Pancreas (tissue), 10 donors: ENCODE measurements at regions not wholly inside any gene's neighbourhood (a gene's known extent, or its start where the extent isn't known, plus 50 kb on each side); places are given as distances from the start of the nearest gene placed in this dataset.
A peak's percentile ranks its signal among the peaks of the same experiment; 100 is the strongest.

Experiments used
- ATAC-seq, 4 donors: fragments of 200-7000 bp; cut with Tn5 transposase; one replicate each; pipeline versions ENCODE4 v1.8.0 to v1.9.1; 2020; ENCODE audit warnings: mild to moderate bottlenecking in 4 of 4, moderate library complexity in 4 of 4
- DNase-seq, 6 donors: peaks; one replicate each; pipeline ENCODE4 v3.0.0-alpha.2; 2020
- FAIRE-seq: peaks from 2 replicates; lab custom pipeline; 2012; peaks lifted over from hg19 to GRCh38; lab: Jason Lieb, UNC
- H3K27ac ChIP-seq, 4 donors: fragments of 200-600 bp; sonication (generic); 1 replicate in 3 of 4; 2 replicates in 1 of 4; pipeline versions ENCODE4 v1.5.0 to v1.8.0; 2020
- H3K27me3 ChIP-seq, 4 donors: fragments of 200-600 bp; one replicate each; pipeline ENCODE4 v1.8.0; 2021
- H3K36me3 ChIP-seq, 3 donors: fragments of 200-600 bp; sonication (generic) in 1 of 3; one replicate each; pipeline versions ENCODE4 v1.5.0 to v1.8.0; 2020 to 2021
- H3K4me1 ChIP-seq, 3 donors: fragments of 200-600 bp; one replicate each; pipeline ENCODE4 v1.8.0; 2021
- H3K4me3 ChIP-seq, 4 donors: fragments of 200-600 bp; sonication (generic) in 2 of 4; one replicate each; pipeline versions ENCODE4 v1.5.0 to v1.8.0; 2020 to 2021
- H3K9me3 ChIP-seq, 4 donors: fragments of 200-600 bp; one replicate each; pipeline ENCODE4 v1.8.0; 2021
- WGBS, 2 donors: extraction: QIAGEN DNeasy Blood & Tissue Kit; methylation state at CpG; one replicate each; pipeline ENCODE4 v1.1.7; 2013; 5-methylcytosine and 5-hydroxymethylcytosine counted together
- intact Hi-C, 3 donors: fragments of 100-400 bp; cut with DNase I; formaldehyde crosslinking; loops; one replicate each; pipeline versions ENCODE4 v1.11.1 to v1.14.2; 2022
- TF ChIP-seq, protein P1 (sequence below), 4 donors: fragments of 200-600 bp; sonication (generic) in 3 of 4; IDR thresholded peaks; one replicate each; pipeline versions ENCODE4 v1.5.0 to v1.8.0; 2021; ENCODE audit warnings: antibody characterized with exemption in 4 of 4
- donor health status: healthy with polysubstance abuse.
- donor health status: DM: no; HTN: no; CAD: no; lungs with moderate emphysema.
- donor health status: DM: no; HTN: no; CAD: no.
- donor health status: control.
- donor health status: control.
- donor health status: Bipolar disorder and iron deficiency.
- donor health status: DM: yes; HTN: yes; CAD: no.
- donor health status: DM: no; HTN: no; CAD: no.
- donor health status: DM: no; HTN: no; CAD: no.
- donor health status: DM: yes; HTN: yes; CAD: no.

DNA sequence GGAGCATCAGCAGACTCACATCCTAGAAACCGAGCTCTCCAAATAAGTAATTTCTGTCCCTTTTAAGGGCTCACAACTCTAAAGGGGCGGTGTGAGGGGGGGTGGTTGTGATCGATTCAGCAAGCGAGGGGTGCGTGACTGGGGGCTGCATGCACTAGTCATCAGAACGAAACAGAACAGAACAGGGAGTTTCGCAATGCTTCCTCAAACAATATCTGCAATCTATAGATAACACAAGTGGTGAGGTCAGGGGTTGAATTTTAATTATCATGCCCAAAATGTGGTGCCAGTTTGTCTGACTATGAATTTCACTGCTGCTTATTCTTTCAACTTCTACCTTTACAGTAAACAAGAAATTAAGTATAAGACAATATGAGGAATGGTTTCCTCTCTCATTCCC is 1003.0 kb upstream of the NCAM2 start:
- no peak for DNase-seq
- Histone ChIP-seq H3K9me3 (no peaks in the 10 kb centered on the region), H3K4me3 (no peak overlapping the region), H3K4me1 (no peaks in the 10 kb centered on the region), H3K27me3 (no peaks in the 10 kb centered on the region), H3K36me3 (no peaks in the 10 kb centered on the region), H3K27ac (no peak overlapping the region)
- FAIRE-seq, result no peak
- 35 to 46% methylated on average over 7 of the region's 7 CpGs for WGBS, 2 donors
- ATAC-seq, result no peak
- intact Hi-C loops, result no loop called here
- TF ChIP-seq, protein P1, sequence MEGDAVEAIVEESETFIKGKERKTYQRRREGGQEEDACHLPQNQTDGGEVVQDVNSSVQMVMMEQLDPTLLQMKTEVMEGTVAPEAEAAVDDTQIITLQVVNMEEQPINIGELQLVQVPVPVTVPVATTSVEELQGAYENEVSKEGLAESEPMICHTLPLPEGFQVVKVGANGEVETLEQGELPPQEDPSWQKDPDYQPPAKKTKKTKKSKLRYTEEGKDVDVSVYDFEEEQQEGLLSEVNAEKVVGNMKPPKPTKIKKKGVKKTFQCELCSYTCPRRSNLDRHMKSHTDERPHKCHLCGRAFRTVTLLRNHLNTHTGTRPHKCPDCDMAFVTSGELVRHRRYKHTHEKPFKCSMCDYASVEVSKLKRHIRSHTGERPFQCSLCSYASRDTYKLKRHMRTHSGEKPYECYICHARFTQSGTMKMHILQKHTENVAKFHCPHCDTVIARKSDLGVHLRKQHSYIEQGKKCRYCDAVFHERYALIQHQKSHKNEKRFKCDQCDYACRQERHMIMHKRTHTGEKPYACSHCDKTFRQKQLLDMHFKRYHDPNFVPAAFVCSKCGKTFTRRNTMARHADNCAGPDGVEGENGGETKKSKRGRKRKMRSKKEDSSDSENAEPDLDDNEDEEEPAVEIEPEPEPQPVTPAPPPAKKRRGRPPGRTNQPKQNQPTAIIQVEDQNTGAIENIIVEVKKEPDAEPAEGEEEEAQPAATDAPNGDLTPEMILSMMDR (IDR thresholded peaks at IDR 0.05), result no peak

DNA sequence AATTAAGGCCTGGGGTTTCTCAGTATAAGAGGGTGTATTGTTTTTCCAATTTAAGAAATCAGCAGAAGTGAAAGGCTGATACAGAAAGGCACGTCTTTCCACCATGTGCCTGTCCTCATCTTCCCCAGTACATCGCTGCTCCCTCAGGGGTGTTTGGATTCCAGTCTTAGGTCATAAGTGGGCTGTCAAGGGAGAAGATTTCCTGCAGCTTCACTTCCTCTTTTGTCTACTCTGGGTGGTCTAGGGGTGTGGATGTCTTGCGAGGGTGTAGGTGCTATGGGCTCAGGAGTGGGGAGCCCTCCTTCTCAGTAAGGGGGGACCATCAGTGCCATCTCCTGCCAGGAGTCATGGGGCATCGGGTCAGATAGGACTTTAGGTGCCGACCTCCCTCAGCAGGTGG is 999.8 kb upstream of the NCAM2 start:
- intact Hi-C loops, result no loop called here
- FAIRE-seq (no peak), DNase-seq (no peak), ATAC-seq (no peak)
- Histone ChIP-seq H3K9me3 (no peaks in the 10 kb centered on the region), H3K4me3 (no peak overlapping the region), H3K4me1 (no peaks in the 10 kb centered on the region), H3K27ac (no peak overlapping the region), H3K27me3 (no peaks in the 10 kb centered on the region), H3K36me3 (no peaks in the 10 kb centered on the region)
- WGBS, 2 donors, result 88 to 93% methylated on average over 5 of the region's 5 CpGs
- TF ChIP-seq, protein P1 (IDR thresholded peaks at IDR 0.05), result no peak

DNA sequence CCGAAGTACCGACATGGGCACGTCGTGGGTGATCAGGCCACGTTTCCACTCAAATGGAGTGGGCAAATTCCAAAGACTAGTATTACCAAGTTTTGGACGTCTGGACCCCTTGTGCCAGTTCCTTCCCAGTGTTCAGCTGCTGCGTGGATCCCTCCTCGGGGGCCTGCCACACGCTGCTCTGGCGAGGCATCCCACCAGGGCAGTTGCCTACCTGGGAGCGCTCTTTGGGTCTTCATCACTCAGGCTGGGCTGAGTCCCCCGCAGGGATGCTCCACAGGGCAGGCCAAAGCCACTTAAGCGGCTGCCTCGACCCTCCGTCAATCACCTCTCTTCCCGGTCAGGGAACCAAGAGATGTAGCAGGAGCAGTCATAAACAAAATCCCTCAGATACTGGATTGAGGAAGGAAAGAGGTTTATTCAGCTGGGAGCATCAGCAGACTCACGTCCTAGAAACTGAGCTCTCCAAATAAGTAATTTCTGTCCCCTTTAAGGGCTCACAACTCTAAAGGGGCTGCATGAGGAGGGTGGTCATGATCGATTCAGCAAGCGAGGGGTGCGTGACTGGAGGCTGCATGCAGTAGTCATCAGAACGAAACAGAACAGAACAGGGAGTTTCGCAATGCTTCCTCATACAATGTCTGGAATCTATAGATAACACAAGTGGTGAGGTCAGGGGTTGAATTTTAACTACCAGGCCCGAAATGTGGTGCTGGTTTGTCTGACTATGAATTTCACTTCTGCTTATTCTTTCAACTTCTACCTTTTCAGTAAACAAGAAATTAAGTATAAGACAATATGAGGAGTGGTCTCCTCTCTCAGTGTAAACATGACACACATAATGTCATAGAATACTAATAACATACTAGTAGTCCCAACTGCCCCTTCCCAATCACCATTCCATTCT is 998.6 kb upstream of the NCAM2 start:
- ATAC-seq (no peak), FAIRE-seq (no peak), DNase-seq (peak in 2 of 6 donors; percentile 17 to 35)
- Histone ChIP-seq H3K4me1 (no peaks in the 10 kb centered on the region), H3K27ac (no peak overlapping the region), H3K27me3 (no peaks in the 10 kb centered on the region), H3K4me3 (no peak overlapping the region), H3K36me3 (no peaks in the 10 kb centered on the region), H3K9me3 (no peaks in the 10 kb centered on the region)
- intact Hi-C loops, result no loop called here
- 77 to 81% methylated on average over 23 of the region's 23 CpGs for WGBS, 2 donors
- TF ChIP-seq, protein P1 (IDR thresholded peaks at IDR 0.05), result no peak

DNA sequence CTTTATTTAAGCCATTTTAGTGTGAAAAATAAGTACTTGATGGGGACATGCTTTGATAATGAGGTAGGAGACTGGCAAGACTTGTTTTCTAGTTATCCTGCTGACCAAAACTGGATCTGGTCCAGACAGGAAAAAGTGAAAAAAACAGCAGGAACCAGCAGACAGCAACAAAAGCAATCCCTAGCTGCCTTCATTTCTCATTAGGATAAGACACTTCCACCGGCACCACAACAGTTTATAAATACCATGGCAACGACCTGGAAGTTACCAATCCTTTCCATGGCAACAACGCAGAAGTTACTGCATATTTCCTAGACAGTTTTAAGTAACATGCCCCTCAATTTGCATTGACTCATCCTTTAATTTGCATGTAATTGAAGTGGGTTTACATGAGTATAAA is 993.8 kb upstream of the NCAM2 start:
- Histone ChIP-seq H3K27me3 (no peaks in the 10 kb centered on the region), H3K9me3 (no peaks in the 10 kb centered on the region), H3K27ac (no peak overlapping the region), H3K4me1 (no peaks in the 10 kb centered on the region), H3K4me3 (no peak overlapping the region), H3K36me3 (no peaks in the 10 kb centered on the region)
- intact Hi-C loops, result no loop called here
- peak in 2 of 6 donors; percentile 4 to 14 for DNase-seq
- ATAC-seq, result peak in 3 of 4 donors; percentile 50 to 72 (median 56)
- WGBS, 2 donors, result 41% methylated on average over 3 of the region's 3 CpGs
- FAIRE-seq, result no peak
- TF ChIP-seq, protein P1 (IDR thresholded peaks at IDR 0.05), result no peak

DNA sequence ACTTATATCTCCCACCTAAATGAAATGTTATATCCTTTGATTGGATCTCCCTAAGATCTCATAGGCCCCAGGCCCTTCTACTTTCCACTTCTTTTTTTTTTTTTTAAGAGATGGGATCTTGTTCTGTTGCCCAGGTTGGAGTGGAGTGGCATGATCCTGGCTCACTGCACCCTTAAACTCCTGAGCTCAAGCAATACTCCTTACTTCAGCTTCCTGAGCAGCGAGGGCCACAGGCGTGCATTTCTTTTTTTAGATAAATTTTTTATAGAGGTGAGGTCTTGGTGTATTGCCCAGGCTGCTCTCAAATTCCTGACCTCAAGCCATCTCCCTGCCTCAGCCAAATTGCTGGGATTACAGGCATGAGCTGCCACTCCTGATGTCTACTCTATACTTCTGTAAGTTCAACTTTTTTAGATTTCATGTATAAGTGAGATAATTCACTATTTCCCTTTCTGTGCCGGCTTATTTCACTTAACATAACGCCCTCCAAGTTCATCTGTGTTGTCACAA is 987.5 kb upstream of the NCAM2 start:
- DNase-seq (no peak), FAIRE-seq (no peak), ATAC-seq (no peak)
- H3K9me3 ChIP-seq, result no peaks in the 10 kb centered on the region
- intact Hi-C loops, result no loop called here
- no peaks in the 10 kb centered on the region for H3K4me1 ChIP-seq
- TF ChIP-seq, protein P1 (IDR thresholded peaks at IDR 0.05), result no peak
- H3K36me3 ChIP-seq, result no peaks in the 10 kb centered on the region
- no peaks in the 10 kb centered on the region for H3K27me3 ChIP-seq
- no peak overlapping the region for H3K27ac ChIP-seq
- H3K4me3 ChIP-seq, result no peak overlapping the region
- 78 to 81% methylated on average over 4 of the region's 4 CpGs for WGBS, 2 donors
